Bone marrow (tissue), 2 donors: ENCODE measurements at regions not wholly inside any gene's neighbourhood (a gene's known extent, or its start where the extent isn't known, plus 50 kb on each side); places are given as distances from the start of the nearest gene placed in this dataset.
"Not testable (repeated sequence)": the region's sequence is repeated elsewhere in the genome, so short reads cannot be mapped to it uniquely, and the experiment has no call there.

ENCODE experiments used
- DNase-seq, 2 donors: peaks; one replicate each; lab custom pipeline; 2025; lab: John Stamatoyannopoulos, UW

GRCh38 chr11:3583476-3583875 lies 58.3 kb downstream of the ART5 start:
- not testable (repeated sequence) for DNase-seq

GRCh38 chr11:3581389-3581725 lies 60.4 kb downstream of the ART5 start:
- not testable (repeated sequence) for DNase-seq

GRCh38 chr11:3580487-3581388 lies 61.1 kb downstream of the ART5 start:
- peak in 1 of 2 donors; percentile 25 for DNase-seq

- not testable (repeated sequence) for DNase-seq
Observed at GRCh38 chr11:3579600-3580459, 62.0 kb downstream of the ART5 start.

- not testable (repeated sequence) for DNase-seq
Observed at GRCh38 chr11:3576066-3576604, 65.7 kb downstream of the ART5 start.

GRCh38 chr11:3572976-3573647 lies 68.7 kb downstream of the ART5 start:
- DNase-seq, result not testable (repeated sequence)

- not testable (repeated sequence) for DNase-seq
Observed at GRCh38 chr11:3571752-3572151, 70.0 kb downstream of the ART5 start.

GRCh38 chr11:3565838-3566237 lies 76.0 kb downstream of the ART5 start:
- DNase-seq, result not testable (repeated sequence)

- not testable (repeated sequence) for DNase-seq
Observed at GRCh38 chr11:3564383-3564782, 77.4 kb downstream of the ART5 start.

- not testable (repeated sequence) for DNase-seq
Observed at GRCh38 chr11:3554621-3555020, 87.2 kb downstream of the ART5 start.

GRCh38 chr11:3544990-3545389 lies 96.8 kb downstream of the ART5 start:
- DNase-seq, result not testable (repeated sequence)

GRCh38 chr11:3538220-3538619 lies 103.6 kb downstream of the ART5 start:
- not testable (repeated sequence) for DNase-seq

GRCh38 chr11:3537254-3537653 lies 104.5 kb downstream of the ART5 start:
- DNase-seq, result not testable (repeated sequence)

GRCh38 chr11:3532958-3533357 lies 108.8 kb downstream of the ART5 start:
- DNase-seq, result not testable (repeated sequence)

- not testable (repeated sequence) for DNase-seq
Observed at GRCh38 chr11:3531280-3531679, 110.5 kb downstream of the ART5 start.

GRCh38 chr11:3523567-3523966 lies 118.2 kb downstream of the ART5 start:
- DNase-seq, result not testable (repeated sequence)

- DNase-seq, result not testable (repeated sequence)
Observed at GRCh38 chr11:3520905-3521304, 120.9 kb downstream of the ART5 start.

- not testable (repeated sequence) for DNase-seq
Observed at GRCh38 chr11:3519841-3520240, 122.0 kb downstream of the ART5 start.

GRCh38 chr11:3516934-3517567 lies 124.7 kb downstream of the ART5 start:
- DNase-seq, result not testable (repeated sequence)

- not testable (repeated sequence) for DNase-seq
Observed at GRCh38 chr11:3516345-3516933, 125.4 kb downstream of the ART5 start.
